EL (cell line): ENCODE measurements at regions not wholly inside any gene's neighbourhood (a gene's known extent, or its start where the extent isn't known, plus 50 kb on each side); places are given as distances from the start of the nearest gene placed in this dataset.
"Not testable (repeated sequence)": the region's sequence is repeated elsewhere in the genome, so short reads cannot be mapped to it uniquely, and the experiment has no call there.

Source experiments
- DNase-seq: peaks from one replicate; pipeline ENCODE4 v3.0.0-alpha.2; 2016

DNA sequence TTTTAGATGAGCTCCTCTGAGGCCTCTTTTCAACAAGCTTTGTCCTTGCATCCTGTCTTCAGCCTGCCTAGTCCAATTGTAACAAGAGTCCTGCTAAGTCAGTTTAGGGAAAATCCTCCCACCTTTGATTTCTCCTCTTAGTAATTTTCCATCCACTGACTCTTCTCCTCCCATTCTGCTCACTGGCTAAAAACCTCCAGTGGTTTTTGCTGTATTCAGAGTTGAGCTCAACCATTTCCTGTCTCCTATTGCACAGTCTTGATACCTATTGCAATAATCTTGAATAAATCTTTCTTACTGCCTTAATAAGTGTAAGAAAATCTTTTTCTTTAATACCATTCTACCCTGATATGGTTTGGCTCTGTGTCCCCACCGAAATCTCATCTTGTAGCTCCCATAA, 117.8 kb upstream of the ENPP6 start:
- DNase-seq, result no peak

DNA sequence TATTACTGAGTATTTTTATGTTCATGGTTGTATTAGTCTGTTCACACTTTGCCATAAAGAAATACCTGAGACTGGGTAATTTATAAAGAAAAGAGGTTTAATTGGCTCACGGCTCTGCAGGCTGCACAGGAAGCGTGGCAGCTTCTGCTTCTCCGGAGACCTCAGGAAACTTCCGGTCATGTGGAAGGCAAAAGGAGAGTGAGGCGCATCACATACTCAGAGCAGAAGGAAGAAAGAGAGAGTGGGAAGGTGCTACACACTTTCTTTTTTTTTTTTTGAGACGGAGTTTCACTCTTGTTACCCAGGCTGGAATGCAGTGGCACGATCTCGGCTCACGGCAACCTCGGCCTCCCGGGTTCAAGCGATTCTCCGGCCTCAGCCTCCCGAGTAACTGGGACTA, 115.8 kb upstream of the ENPP6 start:
- DNase-seq, result not testable (repeated sequence)

DNA sequence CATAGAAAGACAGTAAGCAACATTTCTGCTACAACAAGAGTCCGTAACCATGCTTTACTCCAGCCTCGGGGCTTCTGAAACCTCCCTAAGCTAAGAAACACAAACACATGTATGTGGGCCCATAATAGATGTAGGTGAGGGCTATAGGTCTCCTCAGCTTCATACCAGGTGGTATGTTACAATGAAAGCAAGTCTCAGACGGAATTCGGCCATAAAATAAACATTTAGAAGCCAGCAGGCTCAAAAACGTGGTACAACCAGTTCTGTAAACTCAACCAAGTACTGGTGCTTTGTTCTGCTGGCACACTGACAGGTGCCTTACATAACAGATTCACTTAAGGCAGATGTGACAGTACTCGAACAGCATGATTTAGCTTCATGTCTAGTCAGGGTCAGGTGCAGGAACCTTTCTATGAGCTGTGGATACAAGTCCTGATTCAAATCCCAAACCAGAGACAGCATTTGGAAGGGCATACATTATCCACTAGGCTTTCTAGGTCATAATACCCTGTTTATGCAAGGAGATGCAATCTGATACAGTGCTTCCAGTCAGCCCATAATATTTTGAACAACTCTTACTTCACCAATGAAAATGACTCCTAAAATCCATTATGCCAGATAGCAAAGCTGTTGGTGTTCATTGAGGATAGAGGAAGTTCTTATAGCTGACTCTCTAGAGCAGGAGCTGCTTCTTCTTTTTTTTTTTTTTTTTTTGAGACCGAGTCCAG, 113.8 kb upstream of the ENPP6 start:
- DNase-seq, result no peak

DNA sequence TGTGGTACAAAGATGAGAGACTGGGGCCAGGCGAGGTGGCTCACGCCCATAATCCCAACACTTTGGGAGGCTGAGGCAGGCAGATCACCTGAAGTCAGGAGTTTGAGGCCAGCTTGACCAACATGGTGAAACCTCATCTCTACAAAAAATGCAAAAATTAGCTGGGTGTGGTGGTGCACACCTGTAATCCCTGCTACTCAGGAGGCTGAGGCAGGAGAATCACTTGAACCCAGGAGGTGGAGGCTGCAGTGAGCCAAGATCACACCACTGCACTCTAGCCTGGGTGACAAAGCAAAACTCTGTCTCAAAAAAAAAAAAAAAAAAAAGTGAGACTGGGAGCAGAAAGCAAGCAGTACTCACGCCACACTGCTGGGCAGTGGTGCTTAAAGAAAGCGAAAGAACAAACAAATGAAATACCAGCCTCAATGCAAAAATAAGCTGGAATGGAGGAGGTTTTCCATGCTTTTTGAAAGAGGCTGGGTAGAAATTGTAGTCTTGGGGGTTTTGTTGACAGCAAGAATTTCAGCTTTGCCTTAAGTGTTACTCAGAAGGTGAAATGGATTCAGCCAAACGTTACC, 112.9 kb upstream of the ENPP6 start:
- DNase-seq, result not testable (repeated sequence)

DNA sequence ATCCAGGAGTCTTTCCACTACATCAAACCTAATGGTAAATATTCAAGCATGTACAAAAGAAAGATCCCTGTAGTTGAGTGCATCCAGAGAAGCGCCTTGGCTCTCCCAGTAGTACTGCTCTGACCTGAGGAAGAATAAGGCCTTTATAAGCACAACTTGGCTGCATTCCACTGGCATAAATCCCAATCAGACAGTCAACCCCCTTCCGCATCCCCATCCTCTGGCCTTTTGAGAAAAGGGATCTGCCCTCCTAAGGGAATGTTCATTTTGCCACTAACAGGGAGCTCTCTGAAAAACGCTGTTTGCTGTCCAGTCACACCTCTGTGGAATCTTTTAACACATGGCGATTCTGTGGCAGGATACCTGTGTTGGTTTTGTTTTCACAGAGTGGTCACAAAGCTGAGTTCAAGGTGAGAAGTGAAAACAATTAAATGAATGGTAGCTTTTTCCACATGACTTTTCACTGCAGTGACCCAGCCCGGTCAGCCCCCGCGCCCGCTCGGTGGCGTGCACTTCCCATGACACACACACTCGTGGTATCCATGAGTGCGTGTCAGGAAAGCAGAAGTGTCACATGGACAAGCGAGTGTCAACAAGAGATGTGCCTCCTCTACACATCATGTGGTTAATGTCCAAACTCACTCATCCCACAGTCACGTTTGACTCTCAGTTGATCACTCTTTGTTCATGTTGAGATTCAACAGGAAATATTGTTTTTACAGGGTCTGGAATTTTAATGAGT, 112.2 kb upstream of the ENPP6 start:
- no peak for DNase-seq

DNA sequence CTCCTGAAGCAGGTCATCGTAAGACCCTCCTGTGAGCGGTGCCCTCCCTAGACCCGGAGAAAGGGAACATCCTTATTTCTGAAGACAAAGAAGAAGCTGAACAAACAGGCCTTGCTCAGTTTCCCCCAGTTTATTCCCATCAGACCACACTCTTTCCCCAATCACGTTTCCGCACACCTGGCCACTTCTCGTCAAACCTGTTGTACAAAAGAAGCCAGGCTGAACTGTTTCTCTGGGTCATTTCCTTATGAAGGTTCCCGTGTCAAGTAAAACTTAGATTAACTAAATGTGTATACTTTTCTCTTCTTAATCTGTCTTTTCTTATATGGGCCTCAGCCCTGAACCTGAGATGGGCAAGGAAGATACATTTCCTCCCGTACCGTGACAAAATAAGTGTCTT, 111.6 kb upstream of the ENPP6 start:
- no peak for DNase-seq

DNA sequence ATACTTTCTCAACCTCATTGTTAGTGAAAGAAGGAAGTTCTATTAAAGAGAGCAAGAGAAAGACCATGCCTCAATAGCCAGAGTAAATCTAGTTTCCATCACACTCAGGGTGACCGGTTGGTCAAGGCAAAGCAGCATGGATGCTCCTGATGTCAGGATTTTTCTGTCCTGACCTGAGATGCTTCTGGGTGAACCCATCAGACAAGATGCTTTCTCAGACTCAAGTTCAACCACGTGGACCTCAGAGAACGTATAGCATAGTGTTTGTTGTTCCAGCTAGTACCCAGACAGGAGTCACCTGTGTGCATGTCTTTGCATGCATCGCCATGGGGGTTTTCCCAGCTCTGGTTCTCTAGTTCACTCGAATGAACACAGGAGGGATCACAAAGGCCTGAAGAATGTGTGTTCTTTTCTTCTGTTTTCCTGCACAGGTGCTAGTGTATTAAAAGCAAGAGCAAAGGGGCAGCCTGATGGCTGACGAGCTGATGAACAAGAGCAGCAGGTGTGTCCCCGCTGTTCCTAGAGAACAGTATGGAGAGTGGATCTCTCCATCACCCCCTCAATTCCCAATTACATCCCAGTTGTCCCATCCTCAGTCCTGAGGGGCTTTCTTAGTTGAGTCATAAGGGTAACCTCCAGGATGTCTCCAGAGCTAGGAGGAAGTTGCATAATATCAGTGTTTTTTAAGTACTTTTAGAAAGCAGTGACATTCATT, 110.5 kb upstream of the ENPP6 start:
- DNase-seq, result no peak

DNA sequence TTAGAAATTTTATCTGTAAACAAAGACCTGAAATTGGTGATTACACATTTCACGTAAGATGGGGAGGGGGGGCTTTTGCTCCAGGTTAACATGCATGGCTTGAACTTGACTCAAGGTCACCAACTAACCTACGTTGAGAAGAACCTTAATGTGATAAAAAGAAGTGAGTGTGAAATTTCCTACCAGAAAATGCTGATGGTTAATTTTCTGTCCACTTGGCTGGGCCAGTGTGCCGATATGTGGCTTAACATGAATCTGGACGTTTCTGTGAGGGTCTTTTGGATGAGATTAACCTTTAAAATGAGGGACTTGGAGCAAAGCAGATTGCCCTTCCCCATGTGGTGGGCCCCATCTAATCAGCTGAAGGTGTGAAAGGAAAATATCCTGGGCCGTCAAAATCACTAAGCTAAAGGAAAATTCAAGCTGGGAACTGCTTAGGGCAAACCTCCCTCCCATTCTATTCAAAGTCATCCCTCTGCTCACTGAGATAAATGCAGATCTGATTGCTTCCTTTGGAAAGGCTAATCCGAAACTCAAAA, 107.3 kb upstream of the ENPP6 start:
- no peak for DNase-seq

DNA sequence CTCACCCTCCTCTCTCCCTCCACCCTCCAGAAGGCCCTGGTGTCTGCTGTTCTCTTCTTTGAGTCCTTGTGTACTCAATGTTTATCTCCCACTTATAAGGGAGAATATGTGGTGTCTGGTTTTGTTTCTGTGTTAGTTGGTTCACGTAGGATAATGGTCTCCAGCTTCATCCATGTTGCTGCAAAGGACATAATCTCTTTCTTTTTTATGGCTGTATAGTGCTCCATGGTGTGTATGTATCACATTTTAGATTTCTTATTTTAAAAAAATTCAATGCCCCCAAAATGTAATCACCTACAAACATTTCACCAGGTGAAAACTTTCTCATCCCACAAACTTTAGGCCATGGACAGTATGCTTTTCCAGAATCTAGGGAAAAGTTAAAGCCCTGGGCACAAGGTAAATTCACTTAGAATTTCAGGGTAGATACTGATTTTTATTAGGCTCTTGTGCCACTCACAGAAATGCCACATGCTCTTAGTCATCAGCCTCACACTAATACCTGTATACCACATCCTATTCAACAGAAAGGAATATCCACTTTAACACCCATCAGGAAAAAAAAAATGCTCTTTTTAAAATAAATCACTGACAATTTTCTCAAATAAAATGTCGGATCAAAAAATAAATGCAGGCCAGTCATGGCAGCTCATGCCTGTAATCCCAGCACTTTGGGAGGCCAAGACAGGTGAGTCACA, 104.8 kb upstream of the ENPP6 start:
- DNase-seq, result no peak

DNA sequence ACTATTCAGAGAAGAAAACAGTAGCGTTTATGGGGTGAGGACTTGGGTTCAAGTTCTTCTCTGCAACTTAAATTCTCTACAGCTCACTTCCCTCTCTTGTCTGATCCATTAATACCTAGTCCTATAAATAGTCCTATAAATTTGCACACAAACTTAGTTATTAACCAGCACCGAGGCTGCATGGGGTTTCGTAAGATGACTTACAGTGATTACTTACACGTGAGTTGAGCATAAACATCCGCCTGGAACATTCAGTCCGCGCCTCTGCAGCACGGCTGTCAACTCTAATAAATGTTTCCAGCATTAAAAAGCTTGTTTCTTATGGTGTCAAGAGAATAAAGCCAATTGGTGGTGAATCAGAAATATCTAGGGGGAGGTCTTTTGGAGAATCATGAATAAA, 103.0 kb upstream of the ENPP6 start:
- DNase-seq, result no peak

DNA sequence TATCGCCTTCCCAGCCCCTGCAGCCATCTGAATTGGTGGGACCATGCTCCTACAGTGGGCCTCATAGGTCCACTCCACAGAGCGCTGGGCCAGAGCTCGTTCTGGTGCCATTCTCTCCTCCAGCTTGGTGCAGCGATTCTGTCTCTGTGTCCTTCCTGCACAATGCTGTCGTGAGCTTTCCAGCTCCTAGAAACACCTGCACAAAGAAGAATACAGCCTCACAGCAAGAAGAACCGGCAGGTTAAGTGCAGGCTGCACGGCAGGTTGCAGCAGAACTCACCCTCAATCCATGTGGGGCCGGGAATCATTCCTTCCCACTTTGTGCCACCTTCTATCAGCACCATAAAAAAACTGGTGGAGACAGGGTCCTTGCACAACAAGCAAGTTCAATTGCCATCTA, 101.2 kb upstream of the ENPP6 start:
- DNase-seq, result no peak

DNA sequence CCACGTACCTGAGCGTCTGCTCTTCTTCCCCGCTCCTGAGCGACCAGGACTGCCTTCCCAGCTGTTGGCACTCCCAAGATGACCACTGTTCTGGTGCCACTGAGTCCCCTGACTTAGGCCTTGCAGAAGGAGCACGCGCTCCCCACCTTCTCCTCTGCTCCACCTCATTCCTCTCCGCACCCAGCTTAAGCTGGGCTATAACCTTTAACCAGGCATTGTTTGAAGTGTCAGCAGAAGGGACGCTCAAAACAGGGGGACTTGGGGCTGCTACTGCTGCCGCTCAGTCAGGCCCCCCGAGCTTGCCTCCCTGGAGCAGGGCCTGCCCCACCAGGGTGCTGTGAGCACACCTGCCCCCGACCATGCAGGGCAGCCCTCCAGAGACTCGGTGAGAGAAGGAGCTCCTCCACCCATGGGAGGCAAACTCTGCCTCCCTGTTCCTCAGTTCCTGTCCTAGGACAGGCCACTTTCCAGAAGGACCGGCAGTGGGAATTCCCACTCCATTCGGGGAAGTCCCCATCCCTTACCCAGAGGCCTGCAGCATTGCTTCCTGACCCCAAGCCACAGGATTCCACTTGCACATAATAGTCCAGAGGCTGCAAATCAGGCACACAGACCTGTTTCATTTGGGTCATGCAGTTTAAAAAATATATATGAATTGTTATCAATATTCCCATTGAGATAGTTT, 99.7 kb upstream of the ENPP6 start:
- no peak for DNase-seq

DNA sequence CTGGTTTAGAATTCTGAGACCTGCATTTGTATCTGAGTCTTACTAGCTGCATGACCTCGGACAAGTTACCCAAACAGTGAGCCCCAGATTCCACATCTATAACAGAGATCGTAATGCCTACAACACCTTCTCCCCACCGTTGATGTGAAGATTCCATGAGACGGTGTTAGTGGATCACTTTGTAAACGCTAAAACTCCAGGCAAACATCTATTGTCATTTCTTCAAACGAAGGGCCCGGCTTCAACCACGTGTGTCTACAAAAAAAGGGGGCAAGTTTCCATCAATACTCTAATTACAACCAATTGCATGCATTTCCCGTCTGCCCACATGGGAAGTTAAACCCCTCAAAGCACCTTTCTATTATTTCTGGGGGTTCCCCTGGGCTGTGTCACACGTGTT, 99.1 kb upstream of the ENPP6 start:
- no peak for DNase-seq

DNA sequence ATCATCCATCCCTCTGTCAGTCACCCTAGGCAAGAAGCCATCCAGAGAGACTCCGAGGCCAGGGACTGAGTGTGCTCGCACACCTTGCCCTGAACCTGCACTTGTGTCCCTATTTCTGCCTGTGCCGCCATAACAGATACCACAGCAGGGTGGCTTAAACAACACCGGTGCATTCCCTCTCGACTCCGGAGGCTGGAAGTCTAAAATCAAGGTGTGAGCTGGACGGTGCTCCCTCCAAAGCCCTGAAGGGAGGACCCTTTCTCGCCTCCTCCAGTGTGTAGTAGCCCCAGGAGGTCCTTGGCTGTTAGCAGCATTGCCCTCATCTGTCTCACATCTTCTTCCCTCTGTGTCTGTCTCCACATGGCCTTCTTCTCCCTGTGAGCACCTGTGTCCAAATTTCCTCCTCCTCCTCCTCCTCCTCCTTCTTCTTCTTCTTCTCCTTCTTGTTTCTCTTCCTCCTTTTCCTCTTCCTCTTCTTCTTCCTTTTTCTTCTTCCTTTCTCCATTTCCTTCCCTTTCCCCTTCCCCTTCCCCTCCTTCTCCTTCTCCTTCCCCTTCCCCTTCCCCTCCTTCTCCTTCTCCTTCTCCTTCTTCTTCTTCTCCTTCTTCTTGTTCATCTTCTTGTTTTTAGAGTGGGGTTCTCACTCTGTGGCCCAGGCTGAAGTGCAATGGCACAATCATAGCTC, 98.1 kb upstream of the ENPP6 start:
- DNase-seq, result no peak

DNA sequence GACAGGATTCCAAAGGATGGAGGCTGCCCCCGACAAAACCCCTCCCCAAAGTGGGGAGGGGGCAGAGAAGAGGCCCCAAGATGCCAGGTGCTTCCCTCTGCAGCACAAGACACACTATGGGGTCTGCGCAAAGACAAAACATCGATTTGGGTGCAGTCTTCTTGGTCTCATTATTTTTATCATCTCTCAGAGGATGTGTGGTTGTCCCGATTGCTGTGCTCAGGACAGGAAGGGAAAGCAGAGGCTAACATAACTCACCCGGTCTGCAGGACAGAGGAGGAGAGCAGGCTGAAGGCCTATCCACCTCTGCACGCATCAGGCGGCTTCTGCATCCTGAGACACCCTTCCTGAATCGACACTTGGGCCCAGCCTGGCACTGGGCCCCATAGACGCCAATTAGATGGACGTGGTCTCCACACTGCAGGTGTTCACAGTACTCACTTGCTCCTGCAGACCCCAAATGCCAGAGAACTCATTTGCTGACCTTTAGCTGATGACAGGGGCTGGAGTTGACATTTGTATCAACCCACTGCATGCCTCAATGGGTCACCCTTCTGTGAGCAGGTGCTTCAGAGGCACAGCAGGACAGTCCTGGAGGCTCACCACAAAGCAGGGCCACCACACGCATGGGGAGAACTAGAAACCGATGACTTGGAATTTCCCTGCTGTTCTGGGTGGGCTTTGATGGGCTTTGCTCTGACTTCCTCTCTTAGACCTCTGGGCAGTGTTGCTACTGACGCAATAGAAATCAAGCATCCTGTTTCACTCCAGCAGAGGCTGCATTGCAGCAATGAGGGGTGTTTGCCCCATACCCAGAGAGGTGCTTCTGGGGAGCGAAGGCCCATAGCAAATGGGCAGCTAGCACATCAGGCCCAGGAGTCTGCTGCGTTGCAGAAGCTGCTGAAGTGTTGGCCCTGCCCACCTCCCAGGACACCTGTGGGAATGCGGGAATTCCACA, 96.3 kb upstream of the ENPP6 start:
- no peak for DNase-seq

DNA sequence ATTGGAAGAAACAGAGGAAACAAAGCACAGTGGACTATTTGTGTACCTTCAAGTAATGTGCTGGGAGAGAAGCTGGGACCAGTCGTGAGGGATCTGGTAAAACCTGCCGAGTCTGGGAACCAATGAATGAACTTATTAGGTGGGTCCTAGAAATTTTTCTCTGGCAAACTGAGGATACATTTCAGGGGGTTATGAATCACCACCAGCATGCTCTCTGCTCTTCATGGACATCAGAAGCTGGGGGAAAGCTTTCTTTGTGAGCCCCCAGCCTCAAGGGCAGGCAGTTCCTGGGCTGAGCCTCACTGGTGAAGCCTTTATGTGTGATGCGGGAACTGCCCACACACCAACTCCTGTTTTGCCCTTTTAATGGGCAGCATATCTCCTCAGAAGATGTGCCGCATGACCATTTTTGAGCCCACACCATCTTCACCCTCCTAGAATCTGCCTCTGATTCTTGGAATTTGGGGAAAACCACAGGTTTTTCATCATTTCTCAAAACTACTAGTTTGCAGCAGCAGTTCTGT, 95.4 kb upstream of the ENPP6 start:
- DNase-seq, result no peak

DNA sequence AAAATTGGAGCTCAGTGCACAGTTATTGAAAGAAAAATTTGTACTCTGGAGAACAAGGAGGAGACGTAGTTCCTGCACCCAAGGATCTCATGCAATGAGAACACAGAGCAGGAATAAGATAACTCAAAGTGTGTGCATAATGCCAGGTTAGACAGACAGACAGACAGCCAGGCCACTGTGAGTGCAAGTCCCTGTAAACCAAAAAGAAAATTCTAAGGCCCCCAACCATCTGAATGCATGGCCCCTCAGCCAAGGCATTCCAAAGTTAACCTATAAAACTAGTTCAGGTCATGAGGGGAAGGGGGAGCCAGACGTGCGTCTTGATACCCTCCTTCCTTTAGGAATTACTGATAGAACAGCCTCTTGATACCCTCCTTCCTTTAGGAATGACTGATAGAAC, 94.5 kb upstream of the ENPP6 start:
- DNase-seq, result no peak

DNA sequence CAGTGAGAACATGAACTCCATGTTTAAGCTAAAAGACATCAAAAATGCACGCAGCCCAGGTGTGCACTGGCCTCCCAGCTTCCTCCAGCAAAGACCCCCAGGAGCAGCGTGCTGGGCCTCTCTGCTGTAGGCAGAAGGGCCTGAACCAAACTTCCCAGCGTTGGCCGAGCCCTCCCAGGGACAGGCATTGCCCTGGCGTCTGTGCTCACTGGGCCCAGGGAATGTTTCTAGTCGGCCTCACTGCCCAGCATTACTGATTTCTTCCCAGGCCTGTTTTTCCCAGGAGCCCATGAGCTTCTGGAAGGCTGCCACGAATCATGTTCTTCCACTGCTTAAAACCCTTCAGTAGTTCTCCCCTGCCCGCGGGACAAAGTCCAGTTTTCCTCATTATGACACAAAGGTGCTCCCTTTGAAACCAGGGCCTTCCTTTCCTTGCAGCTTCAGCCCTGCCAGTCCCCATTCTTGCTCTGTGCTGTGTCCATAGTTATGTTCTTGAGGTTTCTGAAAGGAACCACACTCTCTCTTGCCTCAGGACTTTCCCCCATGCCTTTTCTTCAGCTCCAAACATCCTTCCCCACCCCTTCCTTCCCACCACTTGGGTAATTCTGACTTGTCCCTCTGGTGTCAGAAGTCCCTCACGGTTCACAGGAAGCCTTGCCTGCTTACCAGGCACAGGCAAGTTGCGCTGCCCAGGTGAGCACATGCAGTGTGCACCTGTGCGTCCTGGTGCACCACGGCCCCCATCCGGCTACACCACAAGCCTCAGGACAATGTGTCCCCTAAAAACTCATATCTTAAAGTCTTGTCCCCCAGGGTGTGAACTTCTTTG, 93.4 kb upstream of the ENPP6 start:
- no peak for DNase-seq

DNA sequence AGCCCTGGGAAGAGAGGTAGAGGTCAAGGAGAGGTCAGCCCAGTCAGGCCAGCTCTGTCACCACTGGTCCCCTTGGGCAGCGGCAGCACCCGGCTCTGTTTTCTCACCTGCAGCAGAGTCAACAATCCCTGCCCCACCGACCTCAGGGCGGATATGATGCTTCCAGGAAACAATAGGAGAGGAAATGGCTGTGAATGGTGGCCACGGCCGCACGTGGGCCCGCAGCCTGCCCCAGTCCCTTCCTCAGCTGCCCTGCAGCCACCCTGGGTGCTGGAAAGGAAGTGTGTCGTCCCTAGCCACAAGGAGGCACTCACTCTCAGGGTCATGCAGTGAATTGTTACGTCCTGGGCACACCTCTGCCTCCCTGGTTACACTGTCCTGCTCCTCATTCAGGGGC, 92.5 kb upstream of the ENPP6 start:
- no peak for DNase-seq
